ENCODE measurements at regions not wholly inside any gene's neighbourhood (a gene's known extent, or its start where the extent isn't known, plus 50 kb on each side); places are given as distances from the start of the nearest gene placed in this dataset.
"Not testable (repeated sequence)": the region's sequence is repeated elsewhere in the genome, so short reads cannot be mapped to it uniquely, and the experiment has no call there.

DNA sequence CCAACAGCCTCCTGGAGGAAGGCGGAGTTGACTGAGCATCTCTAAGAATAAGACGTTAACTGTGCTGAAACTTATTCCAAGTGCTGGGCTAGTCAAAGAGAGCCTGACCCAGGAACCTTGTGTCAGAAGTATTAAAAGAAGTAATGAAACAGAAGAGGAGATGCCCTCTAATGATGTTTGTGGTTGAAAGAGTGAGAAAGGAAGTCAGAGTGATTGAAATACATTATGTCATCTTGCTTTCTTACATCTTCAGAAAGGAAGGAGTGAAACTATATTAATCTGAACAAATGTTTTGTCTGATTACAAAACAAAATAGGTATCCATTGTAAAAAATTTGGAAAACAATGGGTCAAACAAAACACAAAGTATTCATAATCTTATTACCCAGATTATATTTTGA lies 460.7 kb downstream of the NTRK2 start:
- no peak for DNase-seq (ENCODE audit: low read depth)
- no peak overlapping the region for H3K4me3 ChIP-seq (ENCODE audit: low read depth, low read length)

DNA sequence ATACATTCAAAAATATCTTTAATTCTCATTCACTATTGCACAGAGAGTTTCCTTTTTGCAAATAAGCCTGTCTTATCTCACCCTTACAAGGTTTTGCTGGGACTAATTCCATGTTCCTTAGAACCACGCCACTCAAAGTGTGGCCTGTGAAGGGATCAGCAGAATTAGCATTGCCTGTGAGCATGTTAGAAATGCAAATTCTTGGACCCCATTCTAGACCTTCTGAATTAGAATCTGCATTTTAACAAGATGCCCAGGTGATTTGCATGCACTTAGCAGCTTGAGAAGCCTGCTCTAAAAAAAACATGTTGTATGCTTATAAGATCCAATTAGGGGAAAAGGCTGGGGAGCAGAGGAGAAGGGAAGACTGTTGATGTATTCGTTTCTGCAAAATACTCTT lies 460.0 kb downstream of the NTRK2 start:
- H3K4me3 ChIP-seq (ENCODE audit: low read depth, low read length), result no peak overlapping the region
- no peak for DNase-seq (ENCODE audit: low read depth)

DNA sequence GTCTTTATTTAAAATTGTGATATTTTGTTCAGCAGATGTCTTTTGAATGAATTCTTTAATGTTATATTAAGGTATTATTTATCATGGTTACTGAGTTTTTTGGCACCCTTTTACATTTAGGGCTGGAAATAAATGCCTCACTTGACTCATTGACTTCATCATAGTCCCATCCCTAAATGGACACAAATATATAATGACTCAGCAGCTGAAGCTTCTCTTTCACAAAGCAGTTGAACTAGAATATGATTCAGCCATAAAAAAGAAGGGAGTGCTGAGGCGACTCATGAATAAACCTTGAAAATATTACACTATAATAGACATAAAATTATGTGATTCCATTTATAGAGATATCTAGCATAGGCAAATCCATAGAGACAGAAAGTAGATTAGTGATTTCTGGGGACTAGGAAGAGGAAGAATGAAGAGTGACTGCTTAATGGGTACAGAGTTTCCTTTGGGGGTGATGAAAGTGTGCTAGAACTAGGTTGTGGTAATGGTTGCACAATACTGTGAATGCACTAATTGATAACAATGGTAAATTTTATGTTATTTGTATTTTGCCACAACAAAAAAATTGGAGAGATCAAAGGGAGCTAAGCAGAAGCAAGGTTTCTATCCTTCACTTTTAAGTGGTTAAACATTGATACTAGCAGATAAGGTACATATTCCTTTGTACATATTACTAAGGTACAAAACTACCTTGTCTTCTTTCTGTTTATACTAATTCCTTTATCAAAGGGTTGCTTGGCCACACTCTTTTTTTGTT lies 449.6 kb downstream of the NTRK2 start:
- DNase-seq (ENCODE audit: low read depth), result no peak
- H3K4me3 ChIP-seq (ENCODE audit: low read depth, low read length), result no peak overlapping the region

DNA sequence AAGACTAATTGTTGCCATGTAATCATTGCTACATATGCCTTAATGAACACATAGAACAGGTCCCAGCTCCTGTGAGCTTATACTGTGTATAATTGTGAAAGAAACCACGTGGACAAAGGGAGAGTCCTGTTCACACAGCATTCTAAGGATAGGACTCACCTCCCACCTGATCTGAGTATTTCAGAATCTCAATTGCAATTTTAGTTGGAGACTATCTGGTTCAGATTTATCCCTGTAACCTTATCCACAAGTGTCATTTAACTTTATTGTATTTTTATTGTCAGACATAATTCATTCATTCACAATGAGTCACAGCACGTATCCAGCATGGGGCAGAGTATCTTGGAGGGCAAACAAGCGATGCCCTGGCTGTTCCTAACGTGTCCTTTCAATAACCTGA lies 448.3 kb downstream of the NTRK2 start:
- H3K4me3 ChIP-seq (ENCODE audit: low read depth, low read length), result no peak overlapping the region
- no peak for DNase-seq (ENCODE audit: low read depth)

DNA sequence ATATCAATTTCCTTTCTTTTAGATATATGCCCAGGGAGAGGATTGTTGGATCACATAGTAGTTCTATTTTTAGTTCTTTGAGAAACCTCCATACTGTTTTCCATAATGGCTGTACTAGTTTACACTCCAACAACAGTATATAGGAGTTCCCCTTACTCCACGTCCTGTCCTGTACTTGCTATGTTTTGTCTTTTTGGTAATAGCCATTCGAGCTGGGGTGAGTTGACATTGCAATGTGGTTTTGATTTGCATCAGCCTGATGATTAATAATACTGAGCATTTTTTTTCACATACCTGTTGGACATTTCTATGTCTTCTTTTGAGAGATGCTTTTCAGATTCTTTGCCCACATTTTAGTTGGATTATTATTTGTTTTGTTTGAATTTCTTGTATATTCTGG lies 445.9 kb downstream of the NTRK2 start:
- H3K4me3 ChIP-seq (ENCODE audit: low read depth, low read length), result no peak overlapping the region
- no peak for DNase-seq (ENCODE audit: low read depth)

DNA sequence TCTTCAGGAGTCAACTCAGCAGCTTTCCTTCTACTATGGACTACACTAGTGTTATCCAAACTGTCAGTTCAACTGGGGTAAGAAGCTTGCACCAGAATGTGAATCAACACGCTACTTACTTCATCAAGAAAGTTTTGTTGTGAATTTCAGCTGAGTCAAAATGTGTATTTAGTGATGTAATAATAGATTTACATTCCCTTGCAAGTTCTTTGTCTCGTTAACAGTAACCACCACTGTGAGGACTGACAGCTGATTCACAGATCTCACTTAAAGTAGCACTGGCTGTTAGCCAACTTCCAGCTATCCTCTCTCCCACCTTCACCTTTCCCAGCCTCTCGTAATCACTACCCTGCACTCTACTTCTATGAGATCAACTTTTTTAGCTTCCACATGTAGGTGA lies 445.3 kb downstream of the NTRK2 start:
- no peak for DNase-seq (ENCODE audit: low read depth)
- H3K4me3 ChIP-seq (ENCODE audit: low read depth, low read length), result no peak overlapping the region

DNA sequence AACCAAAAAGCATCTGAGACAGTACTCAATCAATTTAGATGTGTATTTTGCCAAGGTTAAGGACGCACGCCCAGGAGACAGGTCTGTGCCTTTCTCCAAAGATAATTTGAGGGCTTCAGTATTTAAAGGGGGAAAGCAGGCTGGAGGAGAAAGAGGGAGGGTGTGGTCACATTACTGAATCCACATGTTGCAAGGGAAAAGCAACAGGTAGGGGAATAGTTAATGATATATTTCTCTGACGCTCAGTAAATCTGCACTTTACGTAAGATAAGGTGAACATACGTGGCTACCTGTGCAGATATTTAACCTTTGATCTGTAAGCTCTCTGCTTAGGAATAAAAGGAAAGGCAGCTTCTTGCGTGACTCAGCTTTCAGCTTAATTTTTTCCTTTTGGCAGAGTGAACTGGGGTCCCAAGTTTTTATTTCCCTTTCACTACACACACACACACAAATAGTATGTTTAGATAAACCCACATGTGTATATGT lies 443.4 kb downstream of the NTRK2 start:
- no peak for DNase-seq (ENCODE audit: low read depth)
- H3K4me3 ChIP-seq (ENCODE audit: low read depth, low read length), result no peak overlapping the region

DNA sequence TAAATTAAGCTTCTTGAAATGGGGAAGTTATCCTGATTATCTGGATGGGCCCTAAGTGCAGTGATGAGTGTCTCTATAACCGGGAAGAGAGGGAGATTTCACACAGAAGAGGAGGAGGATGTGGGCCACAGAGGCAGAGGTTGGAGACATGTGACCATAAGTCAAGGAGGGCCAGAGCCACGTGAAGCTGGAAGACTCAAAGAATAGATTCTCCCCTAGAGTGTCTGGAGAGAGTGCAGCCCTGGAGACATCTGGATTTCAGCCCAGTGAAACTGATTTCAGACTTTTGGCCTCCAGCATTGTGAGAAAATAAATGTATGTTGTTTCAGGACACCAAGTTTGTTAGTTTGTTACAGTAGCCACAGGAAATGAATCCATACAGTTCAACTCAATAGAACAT lies 442.9 kb downstream of the NTRK2 start:
- DNase-seq (ENCODE audit: low read depth), result no peak
- H3K4me3 ChIP-seq (ENCODE audit: low read depth, low read length), result no peak overlapping the region

DNA sequence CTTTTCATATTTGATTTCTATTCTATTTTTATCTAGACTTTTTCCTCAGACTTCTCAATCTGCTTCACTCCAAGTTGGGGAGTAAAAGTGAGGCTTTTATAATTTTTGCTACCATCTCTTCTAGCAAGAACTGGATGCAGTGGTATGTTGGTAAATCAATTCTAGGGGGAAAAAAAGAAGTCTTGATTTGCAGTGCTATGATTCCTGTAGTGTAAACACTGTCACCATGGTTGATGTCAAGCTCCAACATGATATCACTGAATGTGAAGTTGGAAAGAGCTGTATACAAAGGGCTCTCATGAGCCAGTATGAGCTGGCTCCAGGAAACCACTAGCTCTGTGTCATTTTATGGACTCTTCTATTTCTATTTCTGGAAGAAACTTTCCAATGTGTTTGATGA lies 439.2 kb downstream of the NTRK2 start:
- H3K4me3 ChIP-seq (ENCODE audit: low read depth, low read length), result no peak overlapping the region
- no peak for DNase-seq (ENCODE audit: low read depth)

DNA sequence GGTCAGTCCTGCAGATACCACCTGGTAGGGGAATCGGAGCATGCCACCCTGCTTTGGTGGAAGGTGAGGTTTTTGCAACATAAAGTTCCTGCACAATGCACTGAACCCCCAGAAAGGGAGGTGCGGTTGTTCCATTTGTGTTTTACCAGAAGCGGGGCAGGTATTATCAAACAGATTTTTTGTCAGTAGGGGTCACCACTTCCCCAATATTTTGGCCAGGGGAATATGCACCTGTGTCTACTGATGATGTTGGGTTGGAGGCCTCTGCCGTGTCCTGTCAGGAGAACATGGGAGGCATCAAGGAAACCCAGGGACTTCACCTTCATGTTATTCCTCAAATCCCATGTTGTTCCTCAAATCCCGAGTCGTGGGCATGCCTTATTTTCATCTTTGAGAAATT lies 438.7 kb downstream of the NTRK2 start:
- H3K4me3 ChIP-seq (ENCODE audit: low read depth, low read length), result no peak overlapping the region
- no peak for DNase-seq (ENCODE audit: low read depth)

DNA sequence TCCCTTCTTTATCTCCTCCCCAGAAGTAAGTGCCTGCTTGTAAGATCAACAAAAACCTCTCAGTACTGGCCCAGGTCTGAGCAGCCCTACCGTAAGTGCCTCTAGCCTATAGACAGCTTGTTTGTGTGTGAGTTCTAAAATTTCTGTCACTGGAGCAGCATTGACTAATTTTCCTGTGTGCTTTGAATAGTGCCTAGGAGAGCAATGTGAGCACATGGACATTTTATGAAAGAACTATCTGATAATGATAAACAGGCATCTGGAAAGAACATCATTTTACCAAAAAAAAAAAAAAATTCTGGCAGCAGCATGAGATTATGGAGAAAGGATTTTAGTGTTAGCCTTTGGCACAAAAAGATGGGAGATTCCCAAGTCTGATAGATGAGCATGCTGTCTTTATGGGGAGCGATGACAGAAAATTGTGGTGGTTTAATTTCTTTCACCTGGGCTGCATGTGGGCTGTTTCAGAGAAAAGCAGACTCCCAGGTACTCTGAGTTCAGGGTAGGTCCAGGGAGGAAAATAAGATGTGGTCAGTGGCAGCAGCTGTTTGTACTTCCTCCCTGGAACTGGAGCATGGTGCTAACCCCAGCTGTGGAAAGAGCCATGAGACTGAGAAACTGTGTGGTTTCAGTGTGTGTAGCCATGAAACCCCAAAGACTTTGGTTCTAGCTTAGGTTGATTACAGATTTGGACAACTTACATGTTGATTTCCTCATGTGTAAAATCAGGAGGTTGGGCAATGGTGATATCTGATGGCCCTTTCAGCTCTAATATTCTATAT lies 419.9 kb downstream of the NTRK2 start:
- DNase-seq (ENCODE audit: low read depth), result no peak
- no peak overlapping the region for H3K4me3 ChIP-seq (ENCODE audit: low read depth, low read length)

DNA sequence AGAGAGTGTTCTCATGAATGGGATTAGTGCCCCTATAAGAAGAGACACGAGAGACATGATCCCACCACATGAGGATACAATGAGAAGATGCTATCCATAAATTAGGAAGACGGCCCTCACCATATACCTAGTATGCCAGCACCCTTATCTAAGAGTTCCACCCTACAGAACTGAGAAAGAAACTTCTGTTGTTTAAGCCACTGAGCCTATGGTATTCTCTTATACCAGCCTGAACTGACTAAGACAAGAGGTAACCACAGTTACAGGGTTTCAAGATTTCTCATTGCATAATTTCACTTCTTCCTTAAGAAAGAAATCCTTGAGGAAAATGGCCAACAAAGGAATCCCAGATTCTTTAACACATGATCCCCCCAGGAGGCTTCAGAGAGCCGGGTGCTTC lies 412.4 kb downstream of the NTRK2 start:
- no peak overlapping the region for H3K4me3 ChIP-seq (ENCODE audit: low read depth, low read length)
- no peak for DNase-seq (ENCODE audit: low read depth)

DNA sequence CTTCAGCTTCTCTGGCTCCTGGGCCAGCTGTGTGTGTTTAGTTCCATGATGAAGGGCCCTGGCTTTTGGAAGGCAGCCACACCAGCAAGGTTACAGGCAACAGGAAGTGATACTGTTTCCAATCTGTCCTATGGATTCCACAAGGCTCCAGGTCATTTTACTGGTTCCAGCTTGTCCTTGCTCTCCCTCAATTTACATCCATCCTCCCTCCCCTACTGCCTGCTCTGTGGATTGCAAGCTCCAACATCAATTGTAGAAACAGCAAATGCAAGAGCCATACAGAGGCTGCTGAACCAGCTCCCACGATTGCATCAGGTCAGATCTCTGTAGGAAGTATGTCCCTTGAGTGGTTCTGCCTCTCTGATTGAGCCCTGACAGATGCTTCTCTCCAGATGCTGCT lies 409.8 kb downstream of the NTRK2 start:
- no peak overlapping the region for H3K4me3 ChIP-seq (ENCODE audit: low read depth, low read length)
- DNase-seq (ENCODE audit: low read depth), result no peak

DNA sequence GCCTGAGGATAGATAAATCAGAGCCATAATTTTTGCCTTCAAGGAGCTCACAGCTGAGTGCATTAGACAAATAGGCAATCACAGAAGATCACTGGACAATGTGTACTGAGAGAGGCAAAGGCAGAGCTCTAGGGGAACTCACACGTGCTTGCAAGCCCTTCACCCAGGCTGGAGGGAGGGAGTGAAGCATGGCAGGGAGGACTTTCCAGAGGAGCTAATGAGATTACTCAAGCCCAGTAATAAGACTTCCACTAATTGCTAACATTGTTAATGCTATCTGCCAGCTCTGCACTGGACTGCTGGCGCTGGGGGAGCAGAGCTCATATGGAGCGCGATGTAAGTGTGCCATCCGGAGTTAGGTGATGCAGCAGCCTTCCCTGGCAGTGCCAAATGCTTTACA lies 408.4 kb downstream of the NTRK2 start:
- no peak for DNase-seq (ENCODE audit: low read depth)
- no peak overlapping the region for H3K4me3 ChIP-seq (ENCODE audit: low read depth, low read length)

DNA sequence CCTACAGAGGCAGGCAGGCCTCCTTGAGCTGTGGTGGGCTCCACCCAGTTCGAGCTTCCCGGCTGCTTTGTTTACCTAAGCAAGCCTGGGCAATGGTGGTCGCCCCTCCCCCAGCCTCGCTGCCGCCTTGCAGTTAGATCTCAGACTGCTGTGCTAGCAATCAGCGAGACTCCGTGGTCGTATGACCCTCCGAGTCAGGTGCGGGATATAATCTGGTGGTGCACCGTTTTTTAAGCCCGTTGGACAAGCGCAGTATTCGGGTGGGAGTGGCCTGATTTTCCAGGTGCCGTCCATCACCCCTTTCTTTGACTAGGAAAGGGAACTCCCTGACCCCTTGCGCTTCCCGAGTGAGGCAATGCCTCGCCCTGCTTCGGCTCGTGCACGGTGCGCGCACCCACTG lies 407.6 kb downstream of the NTRK2 start:
- DNase-seq (ENCODE audit: low read depth); H3K4me3 ChIP-seq (ENCODE audit: low read depth, low read length): not testable (repeated sequence)

Measured in skeletal muscle cell (primary cell).